ENCODE measurements at regions not wholly inside any gene's neighbourhood (a gene's known extent, or its start where the extent isn't known, plus 50 kb on each side); places are given as distances from the start of the nearest gene placed in this dataset.

GRCh38 chr12:105836242-105836622 is 302.5 kb downstream of the NUAK1 start:
- 94% methylated on average over 2 of the region's 2 CpGs for WGBS
- TF ChIP-seq POLR2AphosphoS5 (IDR thresholded peaks at IDR 0.05) = no peak
- TF ChIP-seq POLR2A (IDR thresholded peaks at IDR 0.05) = no peak
- TF ChIP-seq CTCF (IDR thresholded peaks at IDR 0.05) = no peak
- H3K9me3 ChIP-seq = no peaks in the 10 kb centered on the region
- no peaks in the 10 kb centered on the region for H3K27me3 ChIP-seq (replicated peaks; ENCODE audit: insufficient read depth)
- no peak overlapping the region for H3K27ac ChIP-seq
- intact Hi-C loops (cut with DNase I) = no loop called here
- no peak overlapping the region for H3K4me3 ChIP-seq
- DNase-seq (ENCODE audit: low spot score) = no peak
- no peaks in the 10 kb centered on the region for H3K36me3 ChIP-seq
- no peaks in the 10 kb centered on the region for H3K4me1 ChIP-seq (replicated peaks)

DNA sequence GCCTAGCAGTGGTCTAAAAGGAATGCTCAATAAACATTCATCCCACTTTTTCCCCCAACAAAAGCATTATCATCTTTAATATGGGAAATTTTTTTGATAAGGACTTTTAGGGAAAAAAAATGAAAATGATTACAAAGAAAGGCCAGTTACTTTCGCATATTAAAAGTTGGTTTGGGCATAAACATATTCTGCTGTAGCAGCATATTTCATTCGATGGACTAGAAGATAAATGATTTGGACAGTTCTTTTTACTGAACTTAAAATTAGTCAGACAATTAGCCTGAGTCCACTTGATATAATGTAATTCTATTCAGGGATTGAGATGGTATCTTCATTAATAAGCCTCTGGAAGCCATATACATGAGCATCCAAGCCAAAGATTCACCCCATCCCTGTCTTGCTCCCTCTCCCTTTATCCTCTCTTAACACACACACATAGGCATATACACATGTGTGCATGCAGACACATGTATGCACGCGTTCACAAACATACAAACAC is 299.1 kb downstream of the NUAK1 start:
- Histone ChIP-seq H3K9me3 (no peaks in the 10 kb centered on the region), H3K36me3 (no peaks in the 10 kb centered on the region), H3K27me3 (replicated peaks; ENCODE audit: insufficient read depth) (peaks cover 2% of the 10 kb centered on the region), H3K27ac (no peak overlapping the region), H3K4me1 (replicated peaks) (no peaks in the 10 kb centered on the region), H3K4me3 (no peak overlapping the region)
- no peak for DNase-seq (ENCODE audit: low spot score)
- TF ChIP-seq CTCF (IDR thresholded peaks at IDR 0.05) = no peak
- no peak for TF ChIP-seq POLR2A (IDR thresholded peaks at IDR 0.05)
- no peak for TF ChIP-seq POLR2AphosphoS5 (IDR thresholded peaks at IDR 0.05)
- WGBS = 86% methylated on average over 4 of the region's 4 CpGs
- intact Hi-C loops (cut with DNase I) = loop anchor here (10.0 kb wide), 1 partner anchor 295 kb away; the partner anchor contains the start of gene NUAK1

DNA sequence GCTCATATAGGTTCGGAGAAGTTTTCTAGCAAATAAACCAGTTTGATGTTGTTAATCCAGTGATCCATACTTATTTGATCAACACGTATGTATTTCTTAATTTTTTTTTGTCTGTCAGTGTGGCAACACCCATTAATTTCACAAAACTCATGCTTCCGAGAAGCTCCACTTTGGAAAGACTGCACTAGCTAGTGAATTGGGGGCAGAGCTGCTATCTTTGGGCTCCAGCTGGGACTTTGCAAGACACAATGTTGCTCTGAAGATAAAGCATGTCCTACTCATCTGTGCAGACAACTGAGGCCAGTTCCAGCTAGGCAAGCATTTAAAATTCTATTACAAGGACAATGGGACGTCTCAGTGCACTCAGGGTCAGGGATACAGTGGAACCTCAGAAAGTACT is 298.4 kb downstream of the NUAK1 start:
- intact Hi-C loops (cut with DNase I) = loop anchor here (10.0 kb wide), 1 partner anchor 294 kb away; the partner anchor contains the start of gene NUAK1
- no peak for DNase-seq (ENCODE audit: low spot score)
- Histone ChIP-seq H3K27me3 (replicated peaks; ENCODE audit: insufficient read depth) (peaks cover 2% of the 10 kb centered on the region), H3K36me3 (no peaks in the 10 kb centered on the region), H3K4me3 (no peak overlapping the region), H3K27ac (no peak overlapping the region), H3K9me3 (no peaks in the 10 kb centered on the region), H3K4me1 (replicated peaks) (no peaks in the 10 kb centered on the region)
- 87% methylated on average over 4 of the region's 4 CpGs for WGBS
- TF ChIP-seq POLR2AphosphoS5 (IDR thresholded peaks at IDR 0.05) = no peak
- no peak for TF ChIP-seq CTCF (IDR thresholded peaks at IDR 0.05)
- no peak for TF ChIP-seq POLR2A (IDR thresholded peaks at IDR 0.05)

DNA sequence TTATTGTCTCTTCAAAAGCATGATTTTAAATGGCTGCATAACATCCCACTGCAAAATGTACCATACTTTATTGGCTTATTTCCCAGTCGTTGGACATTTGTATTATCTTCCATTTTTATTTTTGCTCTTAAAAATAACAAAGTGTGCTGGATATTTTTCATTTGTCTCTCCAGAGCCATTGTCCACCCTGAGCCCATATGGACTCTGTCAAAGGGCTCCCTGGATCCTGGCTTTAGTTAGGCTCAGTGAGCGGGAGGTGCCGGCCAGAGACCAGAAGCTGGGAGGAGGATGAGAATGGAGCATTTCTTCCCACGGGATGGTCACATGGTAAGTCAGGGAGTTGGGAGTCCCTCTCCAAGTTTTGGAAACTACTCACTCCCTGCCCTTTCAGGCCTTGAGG is 296.9 kb downstream of the NUAK1 start:
- no peak for DNase-seq (ENCODE audit: low spot score)
- WGBS = 61% methylated on average over 4 of the region's 4 CpGs

More for the DNA sequence above, 296.9 kb downstream of the NUAK1 start:
- H3K27me3 ChIP-seq (replicated peaks; ENCODE audit: insufficient read depth) = peaks cover 2% of the 10 kb centered on the region
- H3K27ac ChIP-seq = no peak overlapping the region
- no peak overlapping the region for H3K4me3 ChIP-seq
- no peaks in the 10 kb centered on the region for H3K9me3 ChIP-seq
- no peaks in the 10 kb centered on the region for H3K36me3 ChIP-seq
- intact Hi-C loops (cut with DNase I) = loop anchor here (10.0 kb wide), 1 partner anchor 293 kb away; the partner anchor contains the start of gene NUAK1
- TF ChIP-seq POLR2A (IDR thresholded peaks at IDR 0.05) (no peak), POLR2AphosphoS5 (IDR thresholded peaks at IDR 0.05) (no peak), CTCF (IDR thresholded peaks at IDR 0.05) (no peak)
- no peaks in the 10 kb centered on the region for H3K4me1 ChIP-seq (replicated peaks)
